WERI-Rb-1 (cell line): ENCODE measurements at regions not wholly inside any gene's neighbourhood (a gene's known extent, or its start where the extent isn't known, plus 50 kb on each side); places are given as distances from the start of the nearest gene placed in this dataset.
A peak's percentile ranks its signal among the peaks of the same experiment; 100 is the strongest.

Experiments used
- DNase-seq: peaks from one replicate; pipeline ENCODE4 v3.0.0-alpha.2; 2020
- H3K27ac ChIP-seq: fragments of 250-450 bp; sonication (Bioruptor Pico); 2 replicates; pipeline ENCODE4 v1.5.1; 2020; ENCODE audit warnings: mild to moderate bottlenecking, moderate library complexity
- H3K27me3 ChIP-seq: fragments of 250-450 bp; sonication (Bioruptor Pico); 2 replicates; pipeline ENCODE4 v1.5.1; 2021; ENCODE audit warnings: mild to moderate bottlenecking, low read depth, moderate library complexity; ENCODE audit not compliant: insufficient read depth, severe bottlenecking
- H3K36me3 ChIP-seq: fragments of 250-450 bp; sonication (Bioruptor Pico); 2 replicates; pipeline ENCODE4 v1.5.1; 2020; ENCODE audit warnings: mild to moderate bottlenecking, moderate library complexity
- H3K4me3 ChIP-seq: 2 replicates; pipeline ENCODE4 v1.5.1; 2011; ENCODE audit warnings: low read depth, mild to moderate bottlenecking, control low read depth, low read length
- H3K9me3 ChIP-seq: fragments of 250-450 bp; sonication (Bioruptor Pico); 2 replicates; pipeline ENCODE4 v1.5.1; 2021; ENCODE audit warnings: mild to moderate bottlenecking, moderate library complexity; ENCODE audit not compliant: severe bottlenecking
- TF ChIP-seq, protein P1 (sequence below): IDR thresholded peaks from 2 replicates; pipeline ENCODE4 v1.5.1; 2011; ENCODE audit warnings: low read depth, mild to moderate bottlenecking, control low read depth, inconsistent platforms, low read length

- Histone ChIP-seq H3K4me3 (no peak overlapping the region), H3K9me3 (no peaks in the 10 kb centered on the region), H3K27me3 (no peaks in the 10 kb centered on the region), H3K27ac (no peak overlapping the region), H3K36me3 (no peaks in the 10 kb centered on the region)
- TF ChIP-seq, protein P1, sequence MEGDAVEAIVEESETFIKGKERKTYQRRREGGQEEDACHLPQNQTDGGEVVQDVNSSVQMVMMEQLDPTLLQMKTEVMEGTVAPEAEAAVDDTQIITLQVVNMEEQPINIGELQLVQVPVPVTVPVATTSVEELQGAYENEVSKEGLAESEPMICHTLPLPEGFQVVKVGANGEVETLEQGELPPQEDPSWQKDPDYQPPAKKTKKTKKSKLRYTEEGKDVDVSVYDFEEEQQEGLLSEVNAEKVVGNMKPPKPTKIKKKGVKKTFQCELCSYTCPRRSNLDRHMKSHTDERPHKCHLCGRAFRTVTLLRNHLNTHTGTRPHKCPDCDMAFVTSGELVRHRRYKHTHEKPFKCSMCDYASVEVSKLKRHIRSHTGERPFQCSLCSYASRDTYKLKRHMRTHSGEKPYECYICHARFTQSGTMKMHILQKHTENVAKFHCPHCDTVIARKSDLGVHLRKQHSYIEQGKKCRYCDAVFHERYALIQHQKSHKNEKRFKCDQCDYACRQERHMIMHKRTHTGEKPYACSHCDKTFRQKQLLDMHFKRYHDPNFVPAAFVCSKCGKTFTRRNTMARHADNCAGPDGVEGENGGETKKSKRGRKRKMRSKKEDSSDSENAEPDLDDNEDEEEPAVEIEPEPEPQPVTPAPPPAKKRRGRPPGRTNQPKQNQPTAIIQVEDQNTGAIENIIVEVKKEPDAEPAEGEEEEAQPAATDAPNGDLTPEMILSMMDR: no peak
- DNase-seq: no peak
Observed at GRCh38 chr4:164378361-164378760, 375.6 kb upstream of the SMIM31 start.

DNA sequence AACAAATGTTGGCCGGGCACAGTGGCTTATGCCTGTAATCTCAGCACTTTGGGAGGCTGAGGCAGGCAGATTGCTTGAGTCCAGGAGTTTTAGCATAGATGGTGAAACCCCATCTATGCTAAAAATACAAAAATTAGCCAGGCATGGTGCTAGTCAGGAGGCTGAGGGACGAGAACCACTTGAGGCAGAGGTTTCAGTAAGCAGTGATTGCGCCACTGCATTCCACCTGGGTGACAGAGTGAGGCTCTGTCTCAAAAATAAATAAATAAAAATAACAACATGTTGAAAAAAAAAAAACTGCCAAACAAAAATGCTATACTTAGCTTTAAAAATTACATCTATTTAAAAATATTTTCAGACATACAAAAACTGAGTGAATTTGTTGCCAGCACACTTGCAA, 374.2 kb upstream of the SMIM31 start:
- no peak overlapping the region for H3K27ac ChIP-seq
- TF ChIP-seq, protein P1: no peak
- H3K27me3 ChIP-seq: no peaks in the 10 kb centered on the region
- H3K9me3 ChIP-seq: no peaks in the 10 kb centered on the region
- no peak overlapping the region for H3K4me3 ChIP-seq
- no peak for DNase-seq
- no peaks in the 10 kb centered on the region for H3K36me3 ChIP-seq

- TF ChIP-seq, protein P1: no peak
- DNase-seq: no peak
- H3K36me3 ChIP-seq: no peaks in the 10 kb centered on the region
- no peak overlapping the region for H3K27ac ChIP-seq
- no peaks in the 10 kb centered on the region for H3K9me3 ChIP-seq
- no peaks in the 10 kb centered on the region for H3K27me3 ChIP-seq
- H3K4me3 ChIP-seq: no peak overlapping the region
Observed at GRCh38 chr4:164381859-164382258, 372.1 kb upstream of the SMIM31 start.

DNA sequence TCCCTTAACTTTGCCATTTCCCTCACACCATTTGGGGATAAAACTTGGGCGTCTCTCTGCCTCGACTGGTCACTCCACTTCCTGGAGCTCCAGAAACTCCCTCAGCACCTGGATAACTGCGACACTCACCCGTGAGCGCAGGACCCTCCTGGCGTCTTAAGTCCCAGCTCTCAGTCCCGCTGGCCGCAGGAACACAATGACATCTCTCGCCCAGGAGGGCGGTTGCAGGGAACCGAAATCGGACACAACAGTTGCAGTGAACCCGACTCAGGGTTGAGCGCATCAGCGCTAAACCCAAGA, 370.9 kb upstream of the SMIM31 start:
- Histone ChIP-seq H3K27me3 (no peaks in the 10 kb centered on the region), H3K36me3 (no peaks in the 10 kb centered on the region), H3K9me3 (no peaks in the 10 kb centered on the region), H3K27ac (no peak overlapping the region), H3K4me3 (peak overlapping the region; percentile 82)
- DNase-seq: no peak
- TF ChIP-seq, protein P1: no peak

DNA sequence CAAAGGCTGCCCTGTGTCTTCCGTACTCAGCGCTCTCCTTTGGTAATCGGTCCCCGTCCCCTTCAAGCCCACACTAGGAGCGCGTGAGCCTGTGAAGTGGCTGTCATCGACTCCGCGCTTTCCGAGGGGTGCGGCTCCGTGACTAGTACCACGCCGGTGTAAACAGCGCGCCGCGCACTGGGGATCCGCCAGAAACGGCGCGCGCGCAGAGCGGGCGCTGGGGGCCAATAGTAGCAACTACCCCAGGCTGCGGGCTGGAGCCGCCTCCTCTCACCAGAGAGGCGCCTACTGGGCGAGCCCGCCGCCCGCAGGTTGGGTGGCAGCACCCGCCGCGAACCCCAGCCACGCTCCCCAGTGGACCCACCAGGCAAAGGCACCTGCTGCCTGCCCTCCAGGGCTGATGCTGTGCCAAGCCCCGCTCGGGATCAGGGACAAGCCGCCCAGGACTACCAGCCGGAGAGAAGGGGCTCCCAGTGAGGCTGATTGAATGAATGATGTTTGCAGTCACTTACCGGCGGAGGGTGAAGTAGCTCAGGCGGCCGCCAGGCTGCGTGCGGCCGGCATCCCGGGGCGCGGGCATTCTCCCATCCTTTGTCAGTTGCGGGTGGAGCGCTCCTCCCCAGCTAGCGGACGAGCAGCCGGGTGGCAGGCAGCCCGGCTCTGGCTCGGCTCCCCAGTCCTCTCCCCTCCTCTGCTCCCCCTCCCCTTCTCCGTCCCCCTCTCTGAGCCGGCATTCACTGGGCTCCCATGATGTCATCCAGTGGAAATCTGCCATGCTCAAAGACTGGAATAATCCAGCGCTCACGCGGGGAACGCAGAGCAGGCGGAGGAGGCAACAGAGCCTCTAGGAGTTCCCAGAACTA, 370.3 kb upstream of the SMIM31 start:
- H3K9me3 ChIP-seq: no peaks in the 10 kb centered on the region
- peak overlapping the region; percentile 82 for H3K4me3 ChIP-seq
- no peaks in the 10 kb centered on the region for H3K36me3 ChIP-seq
- no peak overlapping the region for H3K27ac ChIP-seq
- TF ChIP-seq, protein P1: peak; percentile 57
- no peaks in the 10 kb centered on the region for H3K27me3 ChIP-seq
- peak; percentile 86 for DNase-seq

GRCh38 chr4:164384416-164384815, 369.5 kb upstream of the SMIM31 start:
- Histone ChIP-seq H3K27me3 (no peaks in the 10 kb centered on the region), H3K9me3 (no peaks in the 10 kb centered on the region), H3K4me3 (peak overlapping the region; percentile 82), H3K27ac (no peak overlapping the region), H3K36me3 (no peaks in the 10 kb centered on the region)
- no peak for DNase-seq
- TF ChIP-seq, protein P1: no peak
